IMR-90 (cell line): ENCODE measurements at regions not wholly inside any gene's neighbourhood (a gene's known extent, or its start where the extent isn't known, plus 50 kb on each side); places are given as distances from the start of the nearest gene placed in this dataset.

ENCODE experiments used
- ATAC-seq: fragments of 200-7000 bp; cut with Tn5 transposase; 2 replicates; pipeline ENCODE4 v1.9.1; 2020; ENCODE audit warnings: low read depth, mild to moderate bottlenecking, moderate library complexity
- BruUV-seq: library from RNA; stranded (reverse); fragments of 400-500 nt; replicated peaks from 2 replicates; lab custom pipeline; 2021; lab: Mats Ljungman, UMichigan
- CTCF ChIA-PET: fragments of 300-600 bp; formaldehyde crosslinking; extraction: SDS; loops from one replicate; lab custom pipeline; 2021; ENCODE audit warnings: antibody characterized with exemption; lab: Yijun Ruan, JAX
- POLR2A ChIA-PET: fragments of 300-600 bp; sonication (Branson Sonifier 250); formaldehyde crosslinking; loops from one replicate; lab custom pipeline; 2022; ENCODE audit warnings: antibody characterized with exemption; ENCODE audit not compliant: unreplicated experiment; lab: Charles Lee
- DNase-seq: peaks from one replicate; pipeline ENCODE4 v3.0.0; 2013
- H2AFZ ChIP-seq: replicated peaks from 2 replicates; pipeline ENCODE3; 2013; ENCODE audit warnings: low read length, mild to moderate bottlenecking; ENCODE audit not compliant: poor library complexity
- H2AK5ac ChIP-seq: 2 replicates; pipeline ENCODE4 v1.6.1; 2013; ENCODE audit warnings: low read depth, low read length, inconsistent platforms
- H2AK9ac ChIP-seq: replicated peaks from 2 replicates; pipeline ENCODE3; 2013; ENCODE audit warnings: mild to moderate bottlenecking, low read depth, low read length, moderate library complexity; ENCODE audit not compliant: poor library complexity
- H2BK120ac ChIP-seq: 2 replicates; pipeline ENCODE4 v1.6.1; 2013; ENCODE audit warnings: low read depth, low read length, inconsistent platforms
- H2BK15ac ChIP-seq: 3 replicates; pipeline ENCODE4 v1.6.1; 2013; ENCODE audit warnings: low read depth, low read length, inconsistent platforms
- H2BK20ac ChIP-seq: 2 replicates; pipeline ENCODE4 v1.6.1; 2013; ENCODE audit warnings: low read depth, mild to moderate bottlenecking, inconsistent platforms, low read length, moderate library complexity
- H2BK5ac ChIP-seq: 2 replicates; pipeline ENCODE4 v1.6.1; 2013; ENCODE audit warnings: mild to moderate bottlenecking, low read depth, low read length, inconsistent platforms; ENCODE audit not compliant: poor library complexity, severe bottlenecking
- H3K14ac ChIP-seq: replicated peaks from 2 replicates; pipeline ENCODE4 v1.6.1; 2013; ENCODE audit warnings: low read depth, low read length, inconsistent platforms
- H3K18ac ChIP-seq: 2 replicates; pipeline ENCODE4 v1.6.1; 2013; ENCODE audit warnings: low read depth, low read length, control low read depth
- H3K23ac ChIP-seq: 2 replicates; pipeline ENCODE4 v1.6.1; 2013; ENCODE audit warnings: low read depth, low read length, inconsistent platforms
- H3K27ac ChIP-seq: 2 replicates; pipeline ENCODE4 v1.5.1; 2013; ENCODE audit warnings: mild to moderate bottlenecking, control low read depth, low read length; ENCODE audit not compliant: insufficient read depth
- H3K27me3 ChIP-seq: 2 replicates; pipeline ENCODE4 v1.6.1; 2013; ENCODE audit warnings: low read length; ENCODE audit not compliant: control insufficient read depth, insufficient read depth
- H3K36me3 ChIP-seq: 2 replicates; pipeline ENCODE4 v1.6.1; 2013; ENCODE audit warnings: low read length, mixed read lengths; ENCODE audit not compliant: control insufficient read depth, insufficient read depth
- H3K4ac ChIP-seq: 2 replicates; pipeline ENCODE4 v1.6.1; 2013; ENCODE audit warnings: low read depth, low read length, inconsistent platforms
- H3K4me1 ChIP-seq: 2 replicates; pipeline ENCODE4 v1.6.1; 2013; ENCODE audit warnings: low read length, mixed read lengths; ENCODE audit not compliant: control insufficient read depth, insufficient read depth
- H3K4me2 ChIP-seq: 2 replicates; pipeline ENCODE4 v1.6.1; 2013; ENCODE audit warnings: low read depth, mild to moderate bottlenecking, control low read depth, low read length, moderate library complexity
- H3K4me3 ChIP-seq: 2 replicates; pipeline ENCODE4 v1.5.1; 2013; ENCODE audit warnings: low read depth, mild to moderate bottlenecking, control low read depth, low read length, moderate library complexity; ENCODE audit not compliant: insufficient read depth
- H3K56ac ChIP-seq: 2 replicates; pipeline ENCODE4 v1.6.1; 2013; ENCODE audit warnings: low read length, inconsistent platforms; ENCODE audit not compliant: insufficient read depth; ENCODE audit errors: extremely low read depth
- H3K79me1 ChIP-seq, 2 experiments: 2 replicates each; pipeline ENCODE4 v1.6.1; 2013; ENCODE audit warnings: low read length in 2 of 2, inconsistent platforms in 1 of 2, low read depth in 1 of 2
- H3K9ac ChIP-seq: 2 replicates; pipeline ENCODE4 v1.6.1; 2013; ENCODE audit warnings: low read depth, low read length, control low read depth
- H3K9me1 ChIP-seq: 2 replicates; pipeline ENCODE4 v1.6.1; 2013; ENCODE audit warnings: low read length, inconsistent platforms; ENCODE audit not compliant: insufficient read depth
- H3K9me3 ChIP-seq: 2 replicates; pipeline ENCODE4 v1.6.1; 2013; ENCODE audit warnings: low read length; ENCODE audit not compliant: control insufficient read depth, insufficient read depth
- H4K20me1 ChIP-seq: 2 replicates; pipeline ENCODE4 v1.6.1; 2013; ENCODE audit warnings: low read length, inconsistent platforms; ENCODE audit not compliant: insufficient read depth
- H4K5ac ChIP-seq: 2 replicates; pipeline ENCODE4 v1.6.1; 2013; ENCODE audit warnings: mild to moderate bottlenecking, low read depth, low read length, control low read depth
- H4K8ac ChIP-seq, 2 experiments: 2 replicates each; pipeline ENCODE4 v1.6.1; 2013; ENCODE audit warnings: low read depth in 2 of 2, low read length in 2 of 2, control low read depth in 1 of 2, inconsistent platforms in 1 of 2
- H4K91ac ChIP-seq: 2 replicates; pipeline ENCODE4 v1.6.1; 2013; ENCODE audit warnings: low read depth, low read length, inconsistent platforms; ENCODE audit not compliant: insufficient read depth
- BHLHE40 ChIP-seq: fragments of 150-350 bp; IDR thresholded peaks from 2 replicates; pipeline ENCODE4 v1.6.1; 2016; ENCODE audit warnings: mild to moderate bottlenecking, low read depth, low read length
- CEBPB ChIP-seq: IDR thresholded peaks from 2 replicates; pipeline ENCODE4 v1.6.1; 2012; ENCODE audit warnings: low read depth, low read length, improper control_type of control experiment
- CHD1 ChIP-seq: IDR thresholded peaks from 2 replicates; pipeline ENCODE4 v1.6.1; 2012; ENCODE audit warnings: low read depth, low read length, improper control_type of control experiment
- ELK1 ChIP-seq: fragments of 150-350 bp; IDR thresholded peaks from 2 replicates; pipeline ENCODE4 v1.6.1; 2016; ENCODE audit warnings: low read depth, mild to moderate bottlenecking, low read length, moderate library complexity, borderline replicate concordance
- FOS ChIP-seq: fragments of 150-350 bp; IDR thresholded peaks from 2 replicates; pipeline ENCODE4 v1.6.1; 2016; ENCODE audit warnings: low read depth, low read length
- MAFK ChIP-seq: IDR thresholded peaks from 2 replicates; pipeline ENCODE4 v1.6.1; 2012; ENCODE audit warnings: low read depth, low read length, improper control_type of control experiment
- MAZ ChIP-seq: IDR thresholded peaks from 2 replicates; pipeline ENCODE4 v1.6.1; 2012; ENCODE audit warnings: low read depth, mild to moderate bottlenecking, low read length, improper control_type of control experiment, moderate library complexity, borderline replicate concordance
- MXI1 ChIP-seq: IDR thresholded peaks from 2 replicates; pipeline ENCODE4 v1.6.1; 2012; ENCODE audit warnings: low read depth, mild to moderate bottlenecking, low read length, moderate library complexity, borderline replicate concordance
- NFE2L2 ChIP-seq: fragments of 150-350 bp; IDR thresholded peaks from 2 replicates; pipeline ENCODE4 v1.6.1; 2016; ENCODE audit warnings: low read depth, mild to moderate bottlenecking, low read length
- POLR2A ChIP-seq: IDR thresholded peaks from 2 replicates; pipeline ENCODE4 v1.6.1; 2012; ENCODE audit warnings: mild to moderate bottlenecking, low read depth, low read length
- RAD21 ChIP-seq: IDR thresholded peaks from 2 replicates; pipeline ENCODE4 v1.6.1; 2012; ENCODE audit warnings: low read length, improper control_type of control experiment
- RCOR1 ChIP-seq: IDR thresholded peaks from 2 replicates; pipeline ENCODE4 v1.6.1; 2012; ENCODE audit warnings: mild to moderate bottlenecking, low read length, improper control_type of control experiment; ENCODE audit not compliant: insufficient replicate concordance
- RFX5 ChIP-seq: IDR thresholded peaks from 2 replicates; pipeline ENCODE4 v1.8.0; 2012; ENCODE audit warnings: low read depth, mild to moderate bottlenecking, low read length, moderate library complexity
- SMC3 ChIP-seq: fragments of 150-350 bp; IDR thresholded peaks from 2 replicates; pipeline ENCODE4 v1.6.1; 2016; ENCODE audit warnings: low read depth, mild to moderate bottlenecking, antibody characterized with exemption, low read length, moderate library complexity
- WGBS, 2 experiments: methylation state at CpG; one replicate each; pipeline versions ENCODE4 v1.1.5 to v1.1.7; 2013; ENCODE audit warnings: missing lambda C conversion rate in 2 of 2; ENCODE audit not compliant: insufficient read length in 1 of 2; ENCODE audit errors: extremely low coverage in 2 of 2; 5-methylcytosine and 5-hydroxymethylcytosine counted together
- dilution Hi-C: fragments of 300-500 bp; cut with HindIII; formaldehyde crosslinking; loops from one replicate; pipeline ENCODE4 v1.14.3; 2018; ENCODE audit warnings: low sequenced_read_pairs; ENCODE audit not compliant: unreplicated experiment
- in situ Hi-C: fragments of 300-500 bp; cut with MboI; formaldehyde crosslinking; loops from 3 replicates; pipeline ENCODE4 v1.14.3; 2019; ENCODE audit warnings: low sequenced_read_pairs, inconsistent platforms, mixed read lengths
- intact Hi-C: fragments of 100-400 bp; cut with micrococcal nuclease; formaldehyde crosslinking; loops from 2 replicates; pipeline ENCODE4 v1.10.0; 2022
- TF ChIP-seq, protein P1 (sequence below): fragments of 150-350 bp; IDR thresholded peaks from 2 replicates; pipeline ENCODE4 v1.6.1; 2017; ENCODE audit warnings: mild to moderate bottlenecking, antibody characterized with exemption, low read length, low read depth
- TF ChIP-seq, protein P2 (sequence below): conservative IDR thresholded peaks from 2 replicates; pipeline ENCODE4 v1.5.1; 2012; ENCODE audit warnings: mild to moderate bottlenecking, low read depth, low read length, improper control_type of control experiment

GRCh38 chr6:6806844-6807518, 218.5 kb downstream of the LY86 start:
- peaks cover 2% of the 10 kb centered on the region; the same call in 1 of the 2 replicates for H3K9me3 ChIP-seq
- H3K9me1 ChIP-seq, result no peaks in the 10 kb centered on the region
- no peak overlapping the region for H2BK5ac ChIP-seq
- H4K5ac ChIP-seq, result no peak overlapping the region
- ChIA-PET CTCF (interaction anchor here (1.0 kb wide), 1 partner anchor 19 kb away, joined by 3 read pairs; no protein-coding TSS in a partner anchor), POLR2A (no interaction called here)
- H3K27me3 ChIP-seq, result peaks cover 17% of the 10 kb centered on the region
- H3K4me2 ChIP-seq, result no peak overlapping the region
- no peak overlapping the region for H3K18ac ChIP-seq
- no TSS peak for BruUV-seq
- intact Hi-C loops (no loop called here), in situ Hi-C loops (no loop called here), dilution Hi-C loops (no loop called here)
- no peak overlapping the region for H2BK15ac ChIP-seq
- no peak overlapping the region for H2AK9ac ChIP-seq
- ATAC-seq, result no peak
- H3K4ac ChIP-seq, result no peak overlapping the region
- WGBS, 2 experiments, result no CpG with 5 or more reads among the region's 12 CpGs
- H3K4me3 ChIP-seq, result no peak overlapping the region
- peaks cover 4% of the 10 kb centered on the region for H3K4me1 ChIP-seq
- no peaks in the 10 kb centered on the region for H4K20me1 ChIP-seq
- no peaks in the 10 kb centered on the region for H3K79me1 ChIP-seq
- no peak overlapping the region for H3K9ac ChIP-seq
- H4K8ac ChIP-seq, result no peak overlapping the region
- H2AK5ac ChIP-seq, result no peak overlapping the region
- no peak overlapping the region for H2BK20ac ChIP-seq
- no peak overlapping the region for H3K27ac ChIP-seq
- no peak for TF ChIP-seq MXI1
- TF ChIP-seq CHD1, result no peak
- TF ChIP-seq ELK1, result no peak
- no peak for TF ChIP-seq CEBPB
- no peak for TF ChIP-seq FOS
- no peak for TF ChIP-seq BHLHE40
- no peak for TF ChIP-seq RAD21
- TF ChIP-seq MAZ, result no peak
- TF ChIP-seq, protein P1, sequence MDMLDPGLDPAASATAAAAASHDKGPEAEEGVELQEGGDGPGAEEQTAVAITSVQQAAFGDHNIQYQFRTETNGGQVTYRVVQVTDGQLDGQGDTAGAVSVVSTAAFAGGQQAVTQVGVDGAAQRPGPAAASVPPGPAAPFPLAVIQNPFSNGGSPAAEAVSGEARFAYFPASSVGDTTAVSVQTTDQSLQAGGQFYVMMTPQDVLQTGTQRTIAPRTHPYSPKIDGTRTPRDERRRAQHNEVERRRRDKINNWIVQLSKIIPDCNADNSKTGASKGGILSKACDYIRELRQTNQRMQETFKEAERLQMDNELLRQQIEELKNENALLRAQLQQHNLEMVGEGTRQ, result no peak
- TF ChIP-seq SMC3, result no peak
- TF ChIP-seq, protein P2, sequence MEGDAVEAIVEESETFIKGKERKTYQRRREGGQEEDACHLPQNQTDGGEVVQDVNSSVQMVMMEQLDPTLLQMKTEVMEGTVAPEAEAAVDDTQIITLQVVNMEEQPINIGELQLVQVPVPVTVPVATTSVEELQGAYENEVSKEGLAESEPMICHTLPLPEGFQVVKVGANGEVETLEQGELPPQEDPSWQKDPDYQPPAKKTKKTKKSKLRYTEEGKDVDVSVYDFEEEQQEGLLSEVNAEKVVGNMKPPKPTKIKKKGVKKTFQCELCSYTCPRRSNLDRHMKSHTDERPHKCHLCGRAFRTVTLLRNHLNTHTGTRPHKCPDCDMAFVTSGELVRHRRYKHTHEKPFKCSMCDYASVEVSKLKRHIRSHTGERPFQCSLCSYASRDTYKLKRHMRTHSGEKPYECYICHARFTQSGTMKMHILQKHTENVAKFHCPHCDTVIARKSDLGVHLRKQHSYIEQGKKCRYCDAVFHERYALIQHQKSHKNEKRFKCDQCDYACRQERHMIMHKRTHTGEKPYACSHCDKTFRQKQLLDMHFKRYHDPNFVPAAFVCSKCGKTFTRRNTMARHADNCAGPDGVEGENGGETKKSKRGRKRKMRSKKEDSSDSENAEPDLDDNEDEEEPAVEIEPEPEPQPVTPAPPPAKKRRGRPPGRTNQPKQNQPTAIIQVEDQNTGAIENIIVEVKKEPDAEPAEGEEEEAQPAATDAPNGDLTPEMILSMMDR, result no peak
- no peak for TF ChIP-seq MAFK
- no peak for TF ChIP-seq RCOR1
- TF ChIP-seq POLR2A, result no peak
- no peak for TF ChIP-seq NFE2L2
- TF ChIP-seq RFX5, result no peak
- no peak overlapping the region for H3K23ac ChIP-seq
- H3K14ac ChIP-seq, result no peak overlapping the region
- H4K91ac ChIP-seq, result no peak overlapping the region
- no peak overlapping the region for H3K56ac ChIP-seq
- DNase-seq, result no peak
- no peak overlapping the region for H2AFZ ChIP-seq
- H3K36me3 ChIP-seq, result no peaks in the 10 kb centered on the region
- no peak overlapping the region for H2BK120ac ChIP-seq
